HEK293 (cell line): ENCODE measurements at regions not wholly inside any gene's neighbourhood (a gene's known extent, or its start where the extent isn't known, plus 50 kb on each side); places are given as distances from the start of the nearest gene placed in this dataset.

ENCODE experiments used
- ATF2 ChIP-seq: fragments of 450-650 bp; formaldehyde crosslinking; IDR thresholded peaks from 2 replicates; pipeline ENCODE4 v1.5.1; 2016; ENCODE audit warnings: missing biosample characterization, missing genetic modification characterization, low read depth
- BCL6B ChIP-seq: fragments of 450-650 bp; formaldehyde crosslinking; IDR thresholded peaks from 2 replicates; pipeline ENCODE4 v1.5.1; 2017; ENCODE audit warnings: missing biosample characterization, missing genetic modification characterization
- CTCF ChIP-seq: fragments of 450-650 bp; formaldehyde crosslinking; IDR thresholded peaks from 2 replicates; pipeline ENCODE4 v1.5.1; 2016; ENCODE audit warnings: missing biosample characterization, missing genetic modification characterization
- ELK4 ChIP-seq: IDR thresholded peaks from 2 replicates; pipeline ENCODE4 v1.6.1; 2011; ENCODE audit warnings: mild to moderate bottlenecking, low read depth, low read length, borderline replicate concordance
- OSR2 ChIP-seq: fragments of 450-650 bp; formaldehyde crosslinking; IDR thresholded peaks from 2 replicates; pipeline ENCODE4 v1.5.1; 2016; ENCODE audit warnings: missing biosample characterization, missing genetic modification characterization
- RBAK ChIP-seq: fragments of 450-650 bp; formaldehyde crosslinking; IDR thresholded peaks from 2 replicates; pipeline ENCODE4 v1.5.1; 2016; ENCODE audit warnings: missing biosample characterization, missing genetic modification characterization
- SETDB1 ChIP-seq: IDR thresholded peaks from one replicate; pipeline ENCODE4 v1.6.1; 2017; ENCODE audit warnings: mild to moderate bottlenecking, low read length, moderate library complexity, mixed read lengths; ENCODE audit not compliant: insufficient read length
- ZNF561 ChIP-seq: fragments of 450-650 bp; IDR thresholded peaks from 2 replicates; pipeline ENCODE4 v1.5.1; 2018; ENCODE audit warnings: missing biosample characterization, missing genetic modification characterization, borderline replicate concordance
- ZNF654 ChIP-seq: fragments of 450-650 bp; formaldehyde crosslinking; IDR thresholded peaks from 2 replicates; pipeline ENCODE4 v1.5.1; 2016; ENCODE audit warnings: low read depth, missing biosample characterization, missing genetic modification characterization

GRCh38 chr14:34172550-34173368, 221.9 kb upstream of the EGLN3 start:
- TF ChIP-seq SETDB1 (no peak), CTCF (tag by site-specific recombination) (no peak), OSR2 (no peak), ATF2 (tag by site-specific recombination) (no peak), ELK4 (no peak), BCL6B (tag by site-specific recombination) (no peak), ZNF654 (tag by site-specific recombination) (no peak), ZNF561 (tag by site-specific recombination) (no peak), RBAK (tag by site-specific recombination) (no peak)
